ENCODE measurements at regions not wholly inside any gene's neighbourhood (a gene's known extent, or its start where the extent isn't known, plus 50 kb on each side); places are given as distances from the start of the nearest gene placed in this dataset.

GRCh38 chrX:30957753-30958152 is 68.7 kb upstream of the TAB3 start:
- TF ChIP-seq CTCF (IDR thresholded peaks at IDR 0.05) (no peak), POLR2A (IDR thresholded peaks at IDR 0.05) (no peak), EP300 (IDR thresholded peaks at IDR 0.05) (no peak)

Data from ovary (tissue), 3 donors.